Transverse colon (tissue), 4 donors: ENCODE measurements at regions not wholly inside any gene's neighbourhood (a gene's known extent, or its start where the extent isn't known, plus 50 kb on each side); places are given as distances from the start of the nearest gene placed in this dataset.

Source experiments
- DNase-seq: peaks from one replicate; pipeline ENCODE4 v3.0.0-alpha.2; 2019
- H3K27ac ChIP-seq, 4 donors: fragments of 200-600 bp; sonication (generic); 2 replicates each; pipeline ENCODE4 v1.5.1; 2016 to 2018; ENCODE audit warnings: inconsistent platforms in 4 of 4
- H3K27me3 ChIP-seq: fragments of 200-600 bp; sonication (generic); 2 replicates; pipeline ENCODE4 v1.5.1; 2017; ENCODE audit warnings: inconsistent platforms
- H3K36me3 ChIP-seq, 4 donors: fragments of 200-600 bp; sonication (generic); 2 replicates each; pipeline ENCODE4 v1.5.1; 2017 to 2019; ENCODE audit warnings: inconsistent platforms in 4 of 4
- H3K4me1 ChIP-seq, 4 donors: fragments of 200-600 bp; sonication (generic); 2 replicates each; pipeline ENCODE4 v1.5.1; 2017 to 2020; ENCODE audit warnings: inconsistent platforms in 4 of 4
- H3K4me3 ChIP-seq, 4 donors: fragments of 200-600 bp; sonication (generic); 1 replicate in 1 of 4; 2 replicates in 3 of 4; pipeline versions ENCODE4 v1.5.1 to v1.6.1; 2017 to 2019; ENCODE audit warnings: inconsistent platforms in 4 of 4
- H3K9me3 ChIP-seq, 2 donors: fragments of 200-600 bp; sonication (generic); 2 replicates each; pipeline ENCODE4 v1.5.1; 2017 to 2019; ENCODE audit warnings: inconsistent platforms in 2 of 2
- EP300 ChIP-seq: sonication (generic); formaldehyde crosslinking; IDR thresholded peaks from one replicate; pipeline ENCODE4 v1.6.1; 2017; ENCODE audit warnings: antibody characterized with exemption, low read depth
- POLR2A ChIP-seq: fragments of 450-650 bp; IDR thresholded peaks from one replicate; pipeline ENCODE4 v1.6.1; 2016; ENCODE audit warnings: antibody characterized with exemption, mild to moderate bottlenecking, moderate library complexity
- POLR2AphosphoS5 ChIP-seq, 3 donors: sonication (generic); formaldehyde crosslinking; IDR thresholded peaks; one replicate each; pipeline ENCODE4 v1.6.1; 2016; ENCODE audit warnings: antibody characterized with exemption in 3 of 3
- WGBS, 2 donors: methylation state at CpG; one replicate each; pipeline ENCODE4 v1.1.5; 2018; ENCODE audit warnings: low coverage in 1 of 2; 5-methylcytosine and 5-hydroxymethylcytosine counted together
- in situ Hi-C, 4 donors: fragments of 200-750 bp; cut with MboI; loops; one replicate each; pipeline versions ENCODE4 v1.15.0 to v1.15.1; 2017; ENCODE audit warnings: low sequenced_read_pairs in 3 of 4, low pct_ligation_motif_present in 1 of 4, low pct_unique_long_range_greater_than_20kb in 1 of 4
- intact Hi-C: fragments of 100-400 bp; cut with DNase I; formaldehyde crosslinking; loops from one replicate; pipeline ENCODE4 v1.15.1; 2023; ENCODE audit warnings: low total_unique reads
- TF ChIP-seq, protein P1 (sequence below), 5 experiments: fragments of 200-600 bp in 3 of 5; fragments of 450-650 bp in 2 of 5; sonication (generic) in 3 of 5; IDR thresholded peaks; 1 replicate in 2 of 5; 2 replicates in 3 of 5; pipeline ENCODE4 v1.5.1; 2016 to 2017; ENCODE audit warnings: antibody characterized with exemption in 5 of 5, inconsistent platforms in 3 of 5, mild to moderate bottlenecking in 2 of 5, moderate library complexity in 1 of 5

DNA sequence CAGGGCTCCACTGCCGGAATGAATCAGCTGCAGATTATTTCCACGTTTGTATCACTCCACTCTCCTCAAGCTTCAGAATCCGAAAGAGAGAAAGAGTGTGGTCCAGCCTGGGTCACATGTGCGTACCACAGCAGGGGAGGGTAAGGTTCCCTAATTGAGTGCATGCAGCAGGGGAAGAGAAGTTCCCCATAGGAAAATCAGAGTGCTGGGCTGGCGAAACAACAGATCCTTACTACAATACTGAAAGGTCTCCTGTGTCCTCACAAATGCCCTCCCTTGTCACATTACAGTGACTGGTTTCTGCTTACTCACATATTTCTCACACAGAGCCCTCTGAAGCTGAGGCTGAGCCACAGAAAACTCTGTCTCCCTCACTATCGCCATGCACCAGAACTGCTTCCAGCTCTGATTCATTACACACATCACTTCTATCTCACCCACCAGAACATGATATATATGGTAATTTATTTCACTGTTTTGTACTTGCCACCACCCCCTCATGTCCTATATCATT lies 532.2 kb upstream of the TUSC1 start:
- Histone ChIP-seq H3K27ac (no peak overlapping the region), H3K9me3 (no peaks in the 10 kb centered on the region), H3K36me3 (no peaks in the 10 kb centered on the region), H3K4me1 (no peaks in the 10 kb centered on the region), H3K27me3 (no peaks in the 10 kb centered on the region), H3K4me3 (no peak overlapping the region)
- in situ Hi-C loops (no loop called here), intact Hi-C loops (no loop called here)
- DNase-seq: no peak
- 53 to 54% methylated on average over 4 to 6 of the region's 6 CpGs for WGBS, 2 donors
- TF ChIP-seq POLR2A: no peak
- TF ChIP-seq POLR2AphosphoS5 (IDR thresholded peaks at IDR 0.05): no peak

DNA sequence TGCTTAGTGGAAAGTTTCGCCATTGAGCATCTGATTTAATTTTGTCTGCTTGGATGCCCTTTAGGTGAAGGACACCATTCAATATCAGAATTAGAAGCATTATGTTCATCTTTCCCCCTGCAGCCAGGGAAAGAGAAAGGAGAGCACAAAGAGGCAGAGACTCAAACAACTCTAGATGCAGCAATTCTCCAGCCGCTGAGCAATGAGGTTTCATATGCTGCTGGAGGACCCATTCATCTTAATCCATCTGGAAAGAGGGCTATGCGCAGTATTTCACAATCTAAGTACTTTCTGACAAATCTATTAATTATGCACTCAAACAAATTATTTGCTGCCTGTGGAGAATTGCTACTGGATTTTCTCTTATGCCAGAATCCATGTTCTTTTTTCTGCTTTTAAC lies 527.0 kb upstream of the TUSC1 start:
- no peaks in the 10 kb centered on the region for H3K4me1 ChIP-seq
- WGBS, 2 donors: 83 to 97% methylated on average over 3 of the region's 3 CpGs
- no peak overlapping the region for H3K4me3 ChIP-seq
- H3K27me3 ChIP-seq: no peaks in the 10 kb centered on the region
- H3K36me3 ChIP-seq: no peaks in the 10 kb centered on the region
- intact Hi-C loops (no loop called here), in situ Hi-C loops (no loop called here)
- TF ChIP-seq POLR2AphosphoS5 (IDR thresholded peaks at IDR 0.05) (no peak), EP300 (no peak), POLR2A (no peak)
- TF ChIP-seq, protein P1, sequence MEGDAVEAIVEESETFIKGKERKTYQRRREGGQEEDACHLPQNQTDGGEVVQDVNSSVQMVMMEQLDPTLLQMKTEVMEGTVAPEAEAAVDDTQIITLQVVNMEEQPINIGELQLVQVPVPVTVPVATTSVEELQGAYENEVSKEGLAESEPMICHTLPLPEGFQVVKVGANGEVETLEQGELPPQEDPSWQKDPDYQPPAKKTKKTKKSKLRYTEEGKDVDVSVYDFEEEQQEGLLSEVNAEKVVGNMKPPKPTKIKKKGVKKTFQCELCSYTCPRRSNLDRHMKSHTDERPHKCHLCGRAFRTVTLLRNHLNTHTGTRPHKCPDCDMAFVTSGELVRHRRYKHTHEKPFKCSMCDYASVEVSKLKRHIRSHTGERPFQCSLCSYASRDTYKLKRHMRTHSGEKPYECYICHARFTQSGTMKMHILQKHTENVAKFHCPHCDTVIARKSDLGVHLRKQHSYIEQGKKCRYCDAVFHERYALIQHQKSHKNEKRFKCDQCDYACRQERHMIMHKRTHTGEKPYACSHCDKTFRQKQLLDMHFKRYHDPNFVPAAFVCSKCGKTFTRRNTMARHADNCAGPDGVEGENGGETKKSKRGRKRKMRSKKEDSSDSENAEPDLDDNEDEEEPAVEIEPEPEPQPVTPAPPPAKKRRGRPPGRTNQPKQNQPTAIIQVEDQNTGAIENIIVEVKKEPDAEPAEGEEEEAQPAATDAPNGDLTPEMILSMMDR (IDR thresholded peaks at IDR 0.05): no peak
- no peak overlapping the region for H3K27ac ChIP-seq
- H3K9me3 ChIP-seq: no peaks in the 10 kb centered on the region
- DNase-seq: no peak

DNA sequence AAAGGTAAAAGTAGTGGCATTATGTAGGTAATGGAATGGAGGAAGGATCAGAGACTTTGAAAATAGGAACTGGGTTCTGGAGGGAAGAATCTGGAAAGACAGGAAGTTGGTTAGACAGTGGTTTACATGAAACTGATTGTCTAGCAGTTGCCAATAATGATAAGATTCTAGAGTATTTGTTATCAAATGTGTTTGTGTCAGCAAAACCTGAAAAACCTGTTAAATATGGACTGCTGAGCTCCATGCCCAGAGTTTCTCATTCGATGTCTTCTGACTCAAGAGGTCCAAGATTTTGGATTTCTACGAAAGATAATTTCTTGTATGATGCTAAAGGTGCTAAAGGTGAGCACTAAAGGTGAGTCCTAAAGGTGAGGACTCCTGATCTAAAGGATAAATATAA lies 515.0 kb upstream of the TUSC1 start:
- no peaks in the 10 kb centered on the region for H3K4me1 ChIP-seq
- in situ Hi-C loops (no loop called here), intact Hi-C loops (no loop called here)
- no peak overlapping the region for H3K27ac ChIP-seq
- peaks cover 0 to 5% of the 10 kb centered on the region in 2 donors for H3K9me3 ChIP-seq
- no peaks in the 10 kb centered on the region for H3K27me3 ChIP-seq
- no peak for DNase-seq
- 81% methylated on average over 2 of the region's 2 CpGs; no CpG with 5 or more reads in 1 of the 2 donors for WGBS, 2 donors
- TF ChIP-seq EP300 (no peak), POLR2AphosphoS5 (IDR thresholded peaks at IDR 0.05) (no peak), POLR2A (no peak)
- TF ChIP-seq, protein P1 (IDR thresholded peaks at IDR 0.05): no peak
- H3K4me3 ChIP-seq: no peak overlapping the region
- H3K36me3 ChIP-seq: no peaks in the 10 kb centered on the region

DNA sequence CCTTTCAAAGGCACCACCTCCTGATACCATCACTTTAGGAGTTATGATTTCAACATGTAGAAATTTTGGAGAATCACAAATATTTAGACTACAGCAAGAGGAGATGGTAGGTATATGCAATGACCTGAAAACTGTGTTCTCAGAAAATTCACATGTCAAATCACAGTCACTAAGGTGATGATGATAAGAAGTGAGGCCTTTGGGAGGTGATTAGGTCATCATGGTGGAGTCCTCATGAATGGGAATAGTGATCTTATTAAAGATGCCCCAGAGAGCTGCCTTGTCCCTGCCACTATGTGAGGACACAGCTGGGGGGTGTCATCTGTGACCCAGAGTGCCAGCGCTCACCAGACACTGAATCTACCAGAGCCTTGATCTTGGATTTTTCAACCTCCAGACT lies 513.5 kb upstream of the TUSC1 start:
- Histone ChIP-seq H3K4me3 (no peak overlapping the region), H3K4me1 (no peaks in the 10 kb centered on the region), H3K36me3 (no peaks in the 10 kb centered on the region), H3K27me3 (no peaks in the 10 kb centered on the region), H3K9me3 (peaks cover 0 to 5% of the 10 kb centered on the region in 2 donors), H3K27ac (no peak overlapping the region)
- 94 to 100% methylated on average over 1 of the region's 1 CpG for WGBS, 2 donors
- DNase-seq: no peak
- TF ChIP-seq EP300 (no peak), POLR2A (no peak), POLR2AphosphoS5 (IDR thresholded peaks at IDR 0.05) (no peak)
- TF ChIP-seq, protein P1 (IDR thresholded peaks at IDR 0.05): no peak
- in situ Hi-C loops: no loop called here
- intact Hi-C loops: no loop called here

DNA sequence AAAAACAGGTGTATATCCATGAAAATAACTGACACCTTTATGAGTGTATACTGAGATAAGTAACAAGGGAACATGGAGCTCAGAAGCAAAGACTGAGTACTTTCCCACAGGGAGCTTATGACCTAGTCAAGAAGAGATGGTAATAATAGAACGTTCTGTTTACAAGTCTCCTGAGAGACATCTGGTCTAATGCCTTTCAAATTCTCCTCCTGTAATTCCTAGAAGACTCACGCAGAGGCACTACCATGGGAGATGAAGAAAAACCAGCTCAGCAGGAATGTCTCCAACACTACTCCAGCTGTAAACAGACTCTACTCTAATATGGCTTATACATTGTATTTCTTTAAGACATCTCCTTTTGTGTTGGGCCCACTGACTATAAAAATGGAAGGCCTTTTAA lies 503.6 kb upstream of the TUSC1 start:
- in situ Hi-C loops: no loop called here
- TF ChIP-seq EP300 (no peak), POLR2AphosphoS5 (IDR thresholded peaks at IDR 0.05) (no peak), POLR2A (no peak)
- TF ChIP-seq, protein P1 (IDR thresholded peaks at IDR 0.05): no peak
- Histone ChIP-seq H3K4me3 (no peak overlapping the region), H3K9me3 (no peaks in the 10 kb centered on the region), H3K27me3 (no peaks in the 10 kb centered on the region), H3K27ac (no peak overlapping the region), H3K36me3 (no peaks in the 10 kb centered on the region), H3K4me1 (no peaks in the 10 kb centered on the region)
- 35% methylated on average over 2 of the region's 2 CpGs; no CpG with 5 or more reads in 1 of the 2 donors for WGBS, 2 donors
- intact Hi-C loops: no loop called here
- DNase-seq: no peak
